Hematopoietic multipotent progenitor cell treated with erythropoietin and hydrocortisone succinate and interleukin-3 and kit ligand, for 4 days (in vitro differentiated cells): ENCODE measurements at regions not wholly inside any gene's neighbourhood (a gene's known extent, or its start where the extent isn't known, plus 50 kb on each side); places are given as distances from the start of the nearest gene placed in this dataset.
"Not testable (repeated sequence)": the region's sequence is repeated elsewhere in the genome, so short reads cannot be mapped to it uniquely, and the experiment has no call there.

Experiments
- DNase-seq: peaks from one replicate; pipeline ENCODE4 v3.0.0-alpha.2; 2015

DNA sequence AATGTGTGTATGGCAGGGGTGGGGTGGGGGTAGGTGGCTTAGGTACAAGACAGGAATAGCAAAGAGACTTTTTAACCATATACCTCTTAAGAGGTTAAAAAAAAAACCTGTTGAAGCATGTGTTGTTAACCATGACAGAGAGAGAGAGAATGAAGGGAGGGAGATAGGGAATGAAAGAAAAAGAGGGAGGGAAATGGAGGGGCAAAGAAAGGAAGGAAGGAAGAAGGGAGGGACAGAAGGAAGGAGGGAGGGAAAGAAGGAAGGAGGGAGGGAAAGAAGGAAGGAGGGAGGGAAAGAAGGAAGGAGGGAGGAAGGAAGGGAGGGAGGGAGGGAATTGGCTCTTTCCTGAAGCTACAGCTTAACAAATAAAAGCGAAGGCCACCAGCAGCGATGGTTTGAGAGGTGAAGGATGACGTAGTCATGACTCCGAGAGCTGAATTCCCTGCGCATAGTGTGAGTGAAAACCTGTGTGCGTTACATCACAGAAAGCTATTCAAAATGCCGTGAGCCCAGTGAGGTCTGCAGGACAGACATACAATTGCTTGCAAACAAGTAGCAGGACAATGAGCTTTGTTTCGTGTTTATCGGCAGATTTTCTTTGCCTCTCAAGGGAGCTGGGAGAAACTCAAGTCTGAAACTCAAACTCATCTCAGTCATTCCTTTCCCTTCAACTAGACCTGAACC lies 88.6 kb upstream of the NEDD9 start:
- DNase-seq, result no peak

DNA sequence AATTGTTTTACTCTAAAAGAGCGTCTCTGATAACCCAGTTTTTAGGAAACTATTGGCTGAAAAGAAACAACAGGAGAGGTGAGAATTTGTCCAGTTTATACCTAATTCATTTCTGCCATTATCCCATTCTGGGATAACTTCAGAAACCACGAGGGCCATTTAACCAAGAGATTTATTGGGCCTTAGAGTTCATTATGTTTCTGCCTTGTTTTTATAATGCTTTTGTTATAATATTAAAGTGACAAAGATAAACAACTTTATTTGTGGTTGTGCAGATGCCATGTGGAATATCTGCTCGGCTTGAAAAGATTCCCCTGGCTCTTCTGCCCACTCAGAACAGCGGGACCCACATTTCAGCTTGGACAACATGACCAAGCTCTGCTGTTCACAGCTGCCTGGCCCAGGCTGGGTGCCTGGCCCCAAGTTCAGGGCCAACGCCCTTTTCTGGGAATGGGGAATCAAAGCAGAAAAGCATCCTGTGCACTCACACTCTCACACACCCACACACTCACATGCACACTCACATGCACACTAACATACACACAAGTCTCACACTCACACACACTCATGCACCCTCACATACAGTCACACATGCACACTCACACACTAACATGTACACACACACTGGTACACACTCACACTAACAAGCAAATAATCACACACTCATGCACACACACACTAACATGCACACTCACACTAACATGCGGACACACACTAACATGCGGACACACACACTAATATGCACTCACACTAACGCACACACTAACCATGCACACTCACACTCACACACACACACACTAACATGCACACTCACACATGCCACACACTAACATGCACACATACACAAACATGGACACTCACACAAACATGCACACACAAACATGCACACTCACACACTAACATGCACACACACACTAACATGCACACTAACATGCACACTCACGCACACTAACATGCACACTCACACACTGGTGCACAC lies 86.7 kb upstream of the NEDD9 start:
- no peak for DNase-seq

DNA sequence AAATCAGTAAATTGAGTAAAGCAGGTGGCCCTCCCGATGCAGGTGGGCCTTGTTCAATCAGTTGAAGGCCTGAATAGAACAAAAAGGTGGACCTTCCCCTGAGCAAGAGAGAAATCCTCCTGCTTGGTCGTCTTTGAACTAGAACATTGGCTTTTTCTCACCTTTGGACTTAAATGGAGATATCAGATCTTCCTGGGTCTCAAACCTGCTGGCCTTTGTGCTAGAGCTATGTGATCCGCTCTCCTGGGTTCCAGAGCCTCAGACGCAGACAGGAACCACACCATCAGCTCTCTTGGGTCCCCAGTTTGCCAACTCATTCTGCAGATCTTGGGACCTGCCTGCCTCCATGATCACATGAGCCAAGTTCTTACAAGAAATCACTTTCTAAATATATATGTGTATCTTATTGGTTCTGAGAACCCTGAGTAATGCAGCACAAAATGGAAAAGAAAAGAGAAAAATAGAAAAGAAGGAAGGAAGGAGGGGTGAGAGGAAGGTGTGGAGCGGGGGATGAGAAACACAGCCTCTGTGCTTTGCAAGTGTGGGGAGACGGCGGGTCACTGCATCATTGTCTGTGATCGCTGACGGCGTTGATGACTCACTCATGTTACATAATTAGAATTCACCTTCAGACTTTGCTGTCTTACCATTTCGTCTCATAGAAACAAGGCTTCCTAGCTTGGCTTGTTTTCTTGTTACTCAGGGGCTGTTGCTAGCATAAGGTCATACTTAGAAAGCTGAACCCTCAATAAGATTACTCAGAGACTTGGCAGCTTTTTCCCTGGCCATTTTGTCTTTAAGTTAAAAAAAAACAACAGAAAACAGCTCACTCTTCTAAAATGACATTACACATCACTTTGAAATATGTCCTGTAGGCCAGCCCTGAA lies 85.7 kb upstream of the NEDD9 start:
- peak; percentile 38 for DNase-seq

DNA sequence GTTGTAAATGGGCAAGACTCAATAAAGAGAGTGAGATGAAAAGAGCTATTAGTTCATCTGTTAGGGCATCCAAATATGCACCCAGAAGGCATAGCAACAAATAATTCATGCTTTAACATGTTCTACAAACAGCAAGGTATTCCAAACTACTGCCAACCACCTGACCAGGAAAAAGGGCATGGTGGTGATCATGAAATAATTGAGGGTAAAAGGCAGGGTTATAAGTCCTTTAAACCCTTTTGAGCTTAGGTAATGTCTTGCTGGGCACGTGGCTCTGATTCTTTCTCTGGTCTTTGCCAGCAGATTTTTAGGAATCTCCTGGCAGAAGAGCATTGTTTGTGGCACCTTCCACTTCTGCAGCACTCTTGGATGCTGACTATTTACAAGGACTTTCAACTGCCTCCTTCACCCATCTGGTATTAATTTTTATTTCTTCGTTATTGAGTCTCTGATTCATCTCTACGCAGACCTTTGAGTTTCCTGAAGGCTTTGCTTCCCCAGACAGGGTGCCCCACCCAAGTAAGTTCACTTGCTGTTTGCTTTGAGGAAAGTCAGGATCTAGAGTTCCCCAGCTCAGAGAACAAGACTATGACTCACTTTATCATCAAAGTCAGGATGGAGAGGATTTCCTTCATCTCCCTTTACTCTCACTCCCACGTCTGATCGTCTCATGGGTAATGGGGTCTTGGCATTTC lies 83.4 kb upstream of the NEDD9 start:
- DNase-seq, result no peak

DNA sequence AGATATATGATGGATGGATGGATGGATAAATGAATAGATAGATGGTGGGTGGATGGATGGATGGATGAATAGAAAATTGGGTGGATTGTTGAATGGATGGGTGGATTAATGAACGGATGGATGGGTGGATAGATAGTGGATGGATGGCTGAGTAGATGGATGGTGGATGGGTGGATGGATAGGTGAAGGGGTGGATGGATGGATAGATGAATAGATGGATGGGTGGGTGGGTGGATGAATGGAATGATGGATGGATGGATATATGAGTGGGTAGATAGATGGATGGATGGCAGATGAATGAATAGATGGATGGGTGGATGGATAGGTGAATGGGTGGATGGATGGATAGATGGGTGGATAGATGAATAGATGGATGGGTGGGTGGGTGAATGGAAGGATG lies 80.7 kb upstream of the NEDD9 start:
- DNase-seq, result no peak

DNA sequence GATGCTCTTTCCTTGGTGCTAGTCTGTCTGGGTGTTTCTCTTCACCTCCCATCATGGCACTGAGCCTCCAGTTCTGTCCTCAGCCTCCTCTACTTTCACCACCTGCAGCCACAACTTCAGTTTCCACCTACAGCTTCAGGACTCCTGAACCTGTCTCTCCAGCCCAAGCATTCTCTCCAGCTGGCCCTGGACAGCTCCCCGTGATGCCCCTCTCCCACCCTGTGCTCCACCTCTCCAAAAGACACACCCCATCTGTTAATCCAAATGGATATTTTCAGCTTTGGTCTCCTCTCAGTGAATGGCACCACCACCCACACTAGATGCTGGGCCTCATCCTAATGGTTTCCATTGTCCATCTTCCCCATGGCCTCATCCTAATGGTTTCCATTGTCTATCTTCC lies 79.5 kb upstream of the NEDD9 start:
- DNase-seq, result no peak

DNA sequence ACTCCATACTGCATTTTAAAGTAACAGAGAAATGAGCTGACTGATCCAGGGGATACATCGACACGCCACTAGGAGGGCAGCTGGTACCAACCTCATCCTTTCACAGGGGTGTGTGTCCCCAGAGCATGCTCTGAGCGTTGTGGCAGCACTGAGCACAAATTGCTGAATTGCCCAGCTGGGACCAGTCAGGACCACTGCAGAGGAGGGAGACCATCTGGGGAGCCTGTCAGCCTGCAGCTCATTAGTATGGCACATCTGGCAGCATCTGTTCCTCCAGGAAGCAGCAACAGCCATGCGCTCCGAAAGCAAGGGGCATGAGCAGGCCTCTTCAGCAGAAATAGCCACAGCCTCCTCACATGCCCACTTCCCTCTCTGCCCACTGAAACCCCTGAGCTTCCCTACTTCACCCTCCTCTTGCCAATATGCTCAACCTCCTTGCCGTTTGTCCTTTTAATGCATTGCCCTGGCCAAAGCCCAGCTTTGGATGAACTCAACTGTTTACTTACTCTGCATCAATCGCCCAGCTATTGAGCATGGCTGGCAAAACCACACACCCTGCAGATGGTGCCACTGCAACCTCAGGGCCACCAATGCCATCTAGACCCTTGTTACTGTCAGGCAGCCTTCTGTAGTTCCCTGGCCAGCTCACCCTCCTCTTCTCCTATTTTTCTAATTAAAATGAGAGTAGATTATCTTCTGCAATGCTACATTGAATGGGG lies 77.6 kb upstream of the NEDD9 start:
- DNase-seq, result peak; percentile 11

DNA sequence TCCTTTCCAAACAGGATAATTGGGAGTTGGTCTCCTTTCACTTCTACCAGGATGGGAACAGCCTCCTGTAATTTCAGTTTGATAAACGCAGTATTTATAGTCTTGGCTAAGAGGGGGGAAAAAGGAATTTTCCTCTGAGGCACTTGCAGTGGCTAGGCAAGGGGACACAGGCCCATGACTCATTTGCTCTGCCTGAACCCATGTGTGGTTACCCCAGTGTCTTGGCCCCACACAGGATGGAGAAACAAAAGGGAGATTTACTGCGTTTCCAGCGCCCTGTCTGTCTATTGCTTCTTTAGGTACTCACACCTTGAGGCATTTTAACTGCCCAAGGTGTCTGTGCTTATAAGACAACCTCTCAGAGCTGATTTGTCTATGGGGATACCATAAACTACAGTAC lies 74.8 kb upstream of the NEDD9 start:
- no peak for DNase-seq

DNA sequence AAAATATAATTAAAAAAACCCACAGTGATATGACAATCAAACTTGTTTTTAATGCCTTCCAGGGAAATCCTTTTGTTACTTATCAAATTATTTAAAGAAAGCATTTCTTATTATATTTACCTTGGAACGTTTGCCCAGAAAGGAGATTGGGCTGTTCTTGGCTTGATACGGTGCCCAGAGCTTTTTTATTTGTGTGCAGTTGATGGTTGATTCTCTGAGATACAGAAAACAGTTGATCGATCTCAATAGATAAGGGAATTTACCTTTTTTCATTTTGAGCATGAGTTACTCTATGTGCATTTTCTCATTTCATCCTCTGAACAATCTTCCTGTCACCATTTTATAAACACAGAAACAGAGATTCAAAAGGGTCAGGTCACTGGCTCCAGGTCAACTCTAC lies 72.5 kb upstream of the NEDD9 start:
- no peak for DNase-seq

DNA sequence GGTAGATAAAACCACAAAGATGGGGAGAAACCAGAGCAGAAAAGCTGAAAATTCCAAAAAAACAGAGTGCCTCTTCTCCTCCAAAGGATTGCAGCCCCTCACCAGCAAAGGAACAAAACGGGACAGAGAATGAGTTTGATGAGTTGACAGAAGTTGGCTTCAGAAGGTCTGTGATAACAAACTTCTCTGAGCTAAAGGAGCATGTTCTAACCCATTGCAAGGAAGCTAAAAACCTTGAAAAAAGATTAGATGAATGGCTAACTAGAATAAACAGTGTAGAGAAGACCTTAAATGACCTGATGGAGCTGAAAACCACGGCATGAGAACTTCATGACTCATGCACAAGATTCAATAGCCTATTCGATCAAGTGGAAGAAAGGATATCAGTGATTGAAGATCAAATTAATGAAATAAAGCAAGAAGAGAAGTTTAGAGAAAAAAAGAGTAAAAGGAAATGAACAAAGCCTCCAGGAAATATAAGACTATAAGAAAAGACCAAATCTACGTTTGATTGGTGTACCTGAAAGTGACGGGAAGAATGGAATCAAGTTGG lies 67.5 kb upstream of the NEDD9 start:
- DNase-seq, result not testable (repeated sequence)

DNA sequence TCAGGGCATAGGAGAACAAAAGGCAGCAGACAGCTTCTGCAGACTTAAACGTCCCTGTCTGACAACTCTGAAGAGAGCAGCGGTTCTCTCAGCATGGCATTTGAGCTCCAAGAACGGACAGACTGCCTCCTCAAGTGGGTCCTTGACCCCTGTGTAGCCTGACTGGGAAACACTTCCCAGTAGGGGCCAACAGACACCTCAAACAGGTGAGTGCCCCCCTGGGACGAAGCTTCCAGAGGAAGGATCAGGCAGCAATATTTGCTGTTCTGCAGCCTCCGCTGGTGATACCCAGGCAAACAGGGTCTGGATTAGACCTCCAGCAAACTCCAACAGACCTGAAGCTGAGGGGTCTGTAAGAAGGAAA lies 66.9 kb upstream of the NEDD9 start:
- not testable (repeated sequence) for DNase-seq

DNA sequence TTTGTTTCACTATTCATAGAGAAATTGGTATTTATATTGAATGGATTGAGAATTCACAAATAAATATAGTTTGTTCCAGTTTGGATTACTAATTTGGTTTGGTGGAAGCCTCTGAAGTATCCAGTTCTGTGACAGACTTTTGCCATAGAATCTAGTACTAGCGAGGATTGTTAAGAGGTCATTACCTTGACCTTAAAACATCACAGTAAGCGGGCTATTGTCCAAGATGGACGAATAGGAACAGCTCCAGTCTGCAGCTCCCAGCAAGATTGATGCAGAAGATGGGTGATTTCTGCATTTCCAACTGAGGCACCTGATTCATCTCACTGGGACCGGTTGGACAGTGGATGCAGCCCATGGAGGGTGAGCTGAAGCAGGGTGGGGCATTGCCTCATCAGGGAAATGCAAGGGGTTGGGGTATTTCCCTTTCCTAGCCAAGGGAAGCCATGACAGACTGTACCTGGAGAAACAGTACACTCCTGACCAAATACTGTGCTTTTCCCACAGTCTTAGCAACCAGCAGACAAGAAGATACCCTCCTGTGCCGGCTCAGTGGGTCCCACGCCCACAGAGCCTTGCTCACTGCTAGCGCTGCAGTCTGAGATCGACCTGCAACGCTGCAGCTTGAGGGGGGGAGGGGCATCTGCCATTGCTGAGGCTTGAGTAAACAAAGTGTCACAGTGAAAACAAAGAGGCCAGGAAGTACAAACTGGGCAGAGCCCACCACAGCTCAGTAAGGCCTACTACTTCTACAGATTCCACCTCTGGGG lies 66.4 kb upstream of the NEDD9 start:
- DNase-seq, result no peak

DNA sequence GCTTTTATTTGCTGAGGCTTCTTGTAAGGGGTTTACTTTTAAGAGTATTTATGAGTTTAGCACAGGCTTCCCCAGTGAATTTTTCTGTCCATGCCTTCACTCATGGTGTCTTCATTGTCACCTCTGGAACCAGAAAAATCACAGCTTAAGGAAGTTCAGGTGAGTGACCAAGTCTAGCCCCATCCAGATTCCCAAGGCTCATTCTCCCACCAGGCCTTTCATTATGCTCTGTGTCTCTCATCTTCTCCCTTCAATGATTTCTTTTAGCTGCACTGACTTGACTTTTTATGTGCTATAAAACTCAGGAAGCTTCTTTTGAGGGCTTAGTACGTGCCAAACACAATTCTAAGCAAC lies 64.9 kb upstream of the NEDD9 start:
- no peak for DNase-seq

DNA sequence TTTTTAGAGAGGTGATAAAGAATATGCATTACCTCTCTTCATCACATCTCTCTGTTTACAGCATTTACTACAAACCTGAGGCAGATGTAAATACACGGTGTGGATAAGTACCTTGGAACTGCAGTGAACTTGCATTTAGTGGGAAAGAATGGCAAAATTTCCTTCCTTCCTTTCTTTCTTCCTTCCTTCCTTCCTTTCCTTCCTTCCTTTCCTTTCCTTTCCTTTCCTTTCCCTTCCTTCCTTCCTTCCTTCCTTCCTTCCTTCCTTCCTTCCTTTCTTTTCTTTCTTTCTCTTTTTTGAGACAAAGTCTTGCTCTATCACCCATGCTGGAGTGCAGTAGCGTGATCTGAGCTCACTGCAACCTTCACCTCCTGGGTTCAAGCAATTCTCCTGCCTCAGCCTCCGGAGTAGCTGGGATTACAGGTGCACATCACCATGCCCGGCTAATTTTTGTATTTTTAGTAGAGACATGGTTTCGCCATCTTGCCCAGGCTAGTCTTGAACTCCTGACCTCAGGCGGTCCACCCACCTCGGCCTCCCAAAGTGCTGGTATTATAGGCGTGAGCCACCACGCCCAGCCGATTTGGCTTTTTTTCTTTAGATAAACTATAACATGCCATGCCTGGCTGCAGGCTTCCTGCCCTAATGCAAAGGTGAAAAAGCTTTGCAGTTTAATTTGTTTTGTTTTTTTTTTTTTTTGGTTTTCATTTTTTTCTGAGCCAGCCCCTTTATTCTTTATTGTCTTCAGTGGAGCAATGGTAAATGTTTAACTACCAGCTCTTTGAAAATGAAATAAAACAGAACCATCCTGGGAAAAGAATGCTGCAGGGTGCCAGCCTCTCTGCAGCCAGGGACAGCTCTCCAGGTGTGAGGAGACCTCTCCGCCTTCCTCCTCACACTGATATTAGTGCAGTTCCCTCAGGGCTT lies 64.2 kb upstream of the NEDD9 start:
- no peak for DNase-seq

DNA sequence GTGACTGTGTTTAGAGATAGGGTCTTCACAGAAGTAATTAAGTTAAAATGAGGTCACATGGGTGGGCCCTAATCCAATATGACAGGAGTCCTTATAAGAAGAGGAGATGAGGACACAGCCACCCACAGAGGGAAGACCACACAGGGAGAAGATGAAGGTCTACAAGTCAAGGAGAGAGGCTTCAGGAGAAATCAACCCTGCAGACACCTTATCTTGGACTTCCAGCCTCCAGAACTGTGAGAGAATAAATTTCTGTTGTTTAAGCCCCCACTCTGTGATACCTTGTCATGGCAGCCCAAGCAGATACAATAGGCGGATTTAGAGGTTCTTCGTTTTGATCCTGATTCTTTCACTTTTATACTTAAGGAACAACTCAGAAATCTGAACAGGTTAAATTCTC lies 63.5 kb upstream of the NEDD9 start:
- DNase-seq, result no peak

DNA sequence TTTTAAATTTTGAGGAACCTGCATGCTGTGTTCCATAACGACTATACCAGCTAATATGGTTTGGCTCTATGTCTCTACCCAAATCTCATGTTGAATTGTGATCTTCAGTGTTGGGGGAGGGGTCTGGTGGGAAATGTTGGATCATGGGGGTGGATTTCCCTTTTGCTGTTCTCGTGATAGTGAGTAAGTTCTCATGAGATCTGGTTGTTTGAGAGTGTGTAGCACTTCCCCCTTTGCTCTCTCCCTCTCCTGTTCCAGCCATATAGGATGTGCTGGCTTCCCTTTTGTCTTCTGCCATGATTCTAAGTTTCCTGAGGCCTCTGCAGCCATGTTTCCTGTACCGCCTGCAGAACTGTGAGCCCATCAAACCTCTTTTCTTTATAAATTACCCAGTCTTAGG lies 61.8 kb upstream of the NEDD9 start:
- no peak for DNase-seq

DNA sequence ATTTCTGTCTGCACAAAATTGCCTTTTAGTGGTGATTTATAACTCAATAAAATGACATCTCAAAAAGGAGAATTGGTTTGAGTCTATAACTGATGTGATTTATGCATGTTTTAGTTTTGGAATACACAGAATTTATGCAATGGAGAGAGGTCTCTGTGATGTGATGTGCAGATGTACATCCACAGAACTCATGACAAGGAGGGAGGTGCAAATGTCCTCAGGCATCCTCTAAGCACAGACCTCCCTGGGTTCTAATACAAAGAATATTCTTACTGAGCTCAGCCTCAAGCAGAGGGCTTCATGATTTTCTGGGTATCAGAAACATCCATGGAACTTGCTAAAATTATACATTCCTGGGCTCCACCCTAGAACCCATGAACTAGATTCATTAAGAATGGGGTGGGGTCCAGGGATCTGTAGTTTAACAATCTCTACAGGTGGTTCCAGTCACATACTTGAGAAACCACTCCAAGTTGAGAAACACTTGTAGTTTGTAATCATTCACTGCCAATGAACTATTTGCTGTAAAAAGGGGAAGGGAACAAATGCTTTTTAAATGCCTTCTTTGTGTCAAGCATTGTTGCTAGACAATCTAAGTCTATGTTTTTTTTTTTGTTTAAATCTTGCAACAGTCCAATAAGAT lies 60.2 kb upstream of the NEDD9 start:
- DNase-seq, result peak; percentile 5

DNA sequence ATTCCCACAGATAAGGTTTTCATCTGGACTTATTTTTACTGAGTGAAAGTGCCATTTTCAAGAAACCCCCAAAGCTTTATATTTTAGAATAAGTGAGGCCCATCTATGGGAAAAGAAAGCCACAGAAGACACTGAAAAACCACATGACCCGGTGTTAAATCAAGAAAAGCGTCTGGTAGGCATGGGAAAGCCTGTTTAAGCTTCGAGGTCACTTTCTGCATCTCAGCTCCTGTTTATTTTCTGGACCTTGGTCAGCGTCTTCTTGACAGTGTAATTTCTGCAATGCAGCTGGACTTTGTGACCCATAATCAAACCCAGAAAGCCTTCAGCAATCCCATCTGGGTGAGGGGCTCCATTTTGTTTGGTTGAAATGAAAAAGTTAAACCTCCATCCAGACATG lies 59.6 kb upstream of the NEDD9 start:
- DNase-seq, result no peak

DNA sequence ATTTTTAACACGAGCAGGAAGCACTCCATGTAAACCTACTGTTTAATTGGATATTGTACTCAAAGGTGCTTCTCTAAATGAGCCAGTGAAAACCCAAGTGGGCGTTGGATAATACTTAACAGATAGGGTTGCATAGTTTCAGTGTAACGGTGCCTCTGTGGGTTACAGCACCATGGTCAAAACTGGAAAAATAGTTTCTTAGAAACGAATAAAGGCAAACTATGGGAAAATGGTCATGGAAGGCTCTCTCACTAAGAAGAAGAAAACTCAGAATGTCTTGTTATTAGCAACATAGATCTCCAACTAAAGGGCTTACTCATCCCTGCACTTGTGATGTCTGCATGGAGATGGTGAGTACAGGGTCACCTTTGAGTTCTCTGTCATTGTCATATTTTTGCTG lies 59.1 kb upstream of the NEDD9 start:
- DNase-seq, result no peak
